HG02759 (cell line): ENCODE measurements at regions not wholly inside any gene's neighbourhood (a gene's known extent, or its start where the extent isn't known, plus 50 kb on each side); places are given as distances from the start of the nearest gene placed in this dataset.
A peak's percentile ranks its signal among the peaks of the same experiment; 100 is the strongest.
"Not testable (repeated sequence)": the region's sequence is repeated elsewhere in the genome, so short reads cannot be mapped to it uniquely, and the experiment has no call there.

ENCODE experiments used
- ATAC-seq: cut with Tn5 transposase; IDR thresholded peaks from one replicate; pipeline ENCODE4 v1.9.1; 2021; ENCODE audit warnings: mild to moderate bottlenecking, moderate library complexity; ENCODE audit not compliant: unreplicated experiment

- ATAC-seq, result not testable (repeated sequence)
Measured at GRCh38 chr2:192682511-192682910, 487.8 kb upstream of the TMEFF2 start.

- ATAC-seq, result no peak
Measured at GRCh38 chr2:192675681-192676080, 480.9 kb upstream of the TMEFF2 start.

DNA sequence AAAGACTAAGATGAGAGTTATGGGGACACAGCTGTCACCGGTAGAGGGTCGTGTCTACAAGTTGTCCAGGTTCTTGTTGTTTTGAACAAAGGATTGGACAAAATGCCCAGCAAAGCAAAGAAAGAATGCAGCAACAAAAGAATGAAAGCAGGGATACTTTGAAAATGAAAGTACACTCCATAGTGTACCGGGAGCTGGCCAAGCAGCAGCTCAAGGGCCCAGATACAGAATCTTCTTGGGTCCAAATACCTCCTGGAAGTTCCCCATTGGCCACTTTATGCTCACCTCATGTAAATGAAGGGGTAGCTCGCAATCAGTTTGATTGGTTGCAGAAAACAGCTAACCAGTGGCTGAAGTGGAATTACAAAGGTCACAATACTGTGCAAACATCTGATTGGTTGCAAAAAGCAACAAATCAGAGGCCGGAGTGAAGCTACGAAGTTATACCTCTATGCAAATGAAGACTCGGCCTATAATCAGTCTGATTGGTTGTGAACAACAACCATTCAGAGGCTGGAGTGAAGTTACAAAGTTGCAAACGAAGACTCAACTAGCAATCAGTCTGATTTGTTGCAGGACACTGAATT is 474.9 kb upstream of the TMEFF2 start:
- no peak for ATAC-seq

DNA sequence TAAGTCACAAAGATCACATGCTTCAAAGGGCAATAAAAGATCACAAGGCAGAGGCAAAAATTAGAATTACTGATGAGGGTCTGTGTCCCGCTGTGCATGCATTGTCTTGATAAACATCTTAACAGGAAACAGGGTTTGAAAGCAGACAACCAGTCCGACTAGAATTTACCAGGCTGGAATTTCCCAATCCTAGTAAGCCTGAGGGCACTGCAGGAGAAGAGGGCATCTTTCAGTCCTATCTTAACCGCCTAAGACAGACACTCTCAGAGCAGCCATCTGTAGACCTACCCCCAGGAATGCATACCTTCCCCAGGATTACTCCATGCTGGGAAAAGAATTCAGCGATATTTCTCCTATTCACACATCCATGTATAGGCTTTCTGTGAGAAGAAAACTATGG is 465.8 kb upstream of the TMEFF2 start:
- ATAC-seq, result not testable (repeated sequence)

DNA sequence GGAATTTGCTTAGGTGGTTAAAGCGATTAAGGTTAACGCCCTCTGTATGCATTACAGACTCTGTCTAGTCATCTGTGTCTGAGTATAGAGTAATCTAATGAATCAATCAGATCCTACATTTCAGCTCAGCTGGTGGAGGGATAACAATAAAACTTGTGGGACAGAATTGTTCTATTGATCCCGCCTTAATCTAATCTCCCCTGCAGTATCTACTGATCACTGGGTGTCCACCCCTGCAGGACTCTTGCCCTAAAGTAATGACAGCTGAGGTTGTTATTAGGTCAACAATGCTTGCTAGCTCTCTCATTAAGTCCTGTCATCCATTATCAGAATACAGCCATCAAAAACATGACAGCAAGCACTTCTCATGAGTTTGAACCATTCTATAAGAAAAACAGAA is 462.6 kb upstream of the TMEFF2 start:
- no peak for ATAC-seq

DNA sequence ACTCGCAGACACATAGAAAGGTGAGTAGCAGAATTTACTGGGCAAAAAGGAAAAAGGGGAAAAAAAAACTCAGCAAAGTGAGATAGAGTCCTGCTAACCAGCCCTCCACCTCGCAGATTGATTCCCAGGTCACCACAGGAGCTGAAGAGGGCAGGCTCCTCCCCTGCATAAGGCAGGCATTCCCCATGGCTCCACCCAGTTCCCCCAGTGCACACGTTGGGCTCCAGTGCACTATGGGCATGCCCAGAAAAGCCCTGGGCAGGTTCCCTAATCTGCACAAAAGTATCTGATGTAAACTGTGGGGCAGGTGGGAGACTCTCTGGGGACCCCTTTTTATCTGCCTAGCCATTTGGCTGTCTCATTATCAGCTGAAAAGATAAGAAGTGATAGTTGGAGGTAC is 461.2 kb upstream of the TMEFF2 start:
- ATAC-seq, result peak; percentile 58

GRCh38 chr2:192645811-192646598 is 451.3 kb upstream of the TMEFF2 start:
- ATAC-seq, result no peak

DNA sequence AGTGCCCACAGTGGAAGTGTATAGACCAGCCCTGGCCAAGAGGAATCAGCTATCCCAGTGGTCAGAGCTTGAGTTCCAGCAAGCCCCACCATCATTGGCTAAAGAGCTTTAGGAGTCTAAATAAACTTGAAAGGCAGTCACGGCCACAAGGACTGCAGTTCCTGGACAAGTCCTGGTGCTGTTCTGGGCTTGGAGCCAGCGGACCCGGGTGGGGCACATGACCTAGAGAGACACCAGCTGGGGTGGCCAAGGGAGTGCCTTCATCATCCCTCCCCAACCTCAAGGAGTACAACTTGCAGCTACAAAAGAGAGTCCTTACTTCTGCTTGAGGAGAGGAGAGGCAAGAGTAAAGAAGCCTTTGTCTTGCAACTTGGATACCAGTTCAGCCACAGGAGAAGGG is 439.8 kb upstream of the TMEFF2 start:
- no peak for ATAC-seq

DNA sequence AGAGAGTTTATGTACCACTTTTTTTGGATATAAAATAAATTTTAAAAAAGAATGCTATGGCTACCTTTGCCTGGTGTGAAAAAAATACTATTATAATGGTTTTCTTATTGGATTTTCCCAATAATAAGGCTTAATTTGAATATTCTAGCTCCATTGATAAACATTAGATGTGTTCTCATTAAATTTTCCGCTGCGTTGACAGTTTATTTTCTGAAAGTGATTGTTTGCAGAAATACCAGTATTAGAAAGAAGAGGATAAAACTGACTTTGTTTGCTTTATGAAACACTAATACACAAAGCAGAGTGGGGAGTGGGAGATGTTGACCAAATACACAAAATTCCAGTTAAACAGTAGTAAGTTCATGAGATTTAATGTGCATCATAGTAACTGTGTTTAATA is 433.3 kb upstream of the TMEFF2 start:
- no peak for ATAC-seq

GRCh38 chr2:192615105-192615504 is 420.4 kb upstream of the TMEFF2 start:
- ATAC-seq, result no peak

DNA sequence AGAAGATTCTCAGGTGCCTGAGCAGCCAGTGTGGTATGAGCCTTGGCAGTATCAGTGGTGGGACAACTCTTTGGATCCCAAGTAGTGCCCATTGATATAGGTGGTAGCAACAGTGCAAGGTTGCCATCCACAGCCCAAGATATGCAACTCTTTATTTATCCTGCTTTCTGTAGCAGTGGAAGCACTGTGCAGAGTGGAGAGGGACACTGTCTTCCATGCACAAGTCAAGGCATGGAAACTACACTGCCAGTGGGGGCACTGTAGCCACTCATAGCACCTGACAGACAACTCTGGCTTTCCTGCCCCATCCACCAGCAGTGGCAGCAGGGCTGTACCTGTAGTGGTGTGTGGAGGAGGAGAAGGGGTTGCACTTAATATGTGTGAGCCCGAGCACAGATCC is 409.6 kb upstream of the TMEFF2 start:
- no peak for ATAC-seq

DNA sequence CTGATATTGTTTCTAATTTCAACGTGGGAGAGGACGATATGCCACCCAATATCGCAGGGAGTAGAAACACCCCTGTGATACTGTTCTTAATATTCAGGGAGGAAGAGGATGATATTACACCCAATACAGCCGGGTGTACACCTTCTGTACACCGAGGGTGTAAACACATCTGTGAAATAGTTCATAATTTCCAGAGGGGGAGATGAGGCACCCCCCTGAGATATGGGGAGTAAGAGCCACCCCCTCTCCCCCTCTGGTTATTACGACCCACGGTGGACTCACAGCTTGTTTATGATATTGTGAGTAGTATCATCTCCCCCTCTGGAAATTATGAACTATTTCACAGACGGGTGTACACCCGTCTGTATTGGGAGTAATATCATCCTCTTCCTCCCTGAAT is 403.9 kb upstream of the TMEFF2 start:
- not testable (repeated sequence) for ATAC-seq

GRCh38 chr2:192593561-192593960 is 398.8 kb upstream of the TMEFF2 start:
- ATAC-seq, result no peak

GRCh38 chr2:192591617-192592016 is 396.9 kb upstream of the TMEFF2 start:
- ATAC-seq, result no peak

- no peak for ATAC-seq
Measured at GRCh38 chr2:192585418-192585817, 390.7 kb upstream of the TMEFF2 start.

- ATAC-seq, result no peak
Measured at GRCh38 chr2:192584976-192585375, 390.2 kb upstream of the TMEFF2 start.

- ATAC-seq, result no peak
Measured at GRCh38 chr2:192579965-192580700, 385.4 kb upstream of the TMEFF2 start.

DNA sequence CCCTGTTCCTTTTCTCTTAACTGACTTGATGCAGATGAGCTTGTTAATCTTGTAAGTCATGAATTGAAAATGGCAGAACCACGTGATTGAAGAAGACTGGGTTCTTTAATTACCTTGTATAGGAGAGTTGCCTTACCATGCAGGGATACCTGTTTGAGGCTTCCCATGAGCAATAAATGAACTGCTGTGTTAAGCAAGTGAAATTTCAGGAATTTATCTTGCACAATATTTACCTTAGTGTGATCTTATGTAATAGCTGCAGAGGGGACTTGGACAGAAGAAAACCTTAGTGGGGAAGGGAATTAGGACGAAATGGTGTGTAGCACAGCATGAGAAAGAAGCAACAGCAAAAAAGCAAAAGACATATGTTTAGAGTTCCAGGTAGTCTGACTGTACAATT is 384.0 kb upstream of the TMEFF2 start:
- no peak for ATAC-seq

- no peak for ATAC-seq
Measured at GRCh38 chr2:192577706-192578105, 383.0 kb upstream of the TMEFF2 start.

DNA sequence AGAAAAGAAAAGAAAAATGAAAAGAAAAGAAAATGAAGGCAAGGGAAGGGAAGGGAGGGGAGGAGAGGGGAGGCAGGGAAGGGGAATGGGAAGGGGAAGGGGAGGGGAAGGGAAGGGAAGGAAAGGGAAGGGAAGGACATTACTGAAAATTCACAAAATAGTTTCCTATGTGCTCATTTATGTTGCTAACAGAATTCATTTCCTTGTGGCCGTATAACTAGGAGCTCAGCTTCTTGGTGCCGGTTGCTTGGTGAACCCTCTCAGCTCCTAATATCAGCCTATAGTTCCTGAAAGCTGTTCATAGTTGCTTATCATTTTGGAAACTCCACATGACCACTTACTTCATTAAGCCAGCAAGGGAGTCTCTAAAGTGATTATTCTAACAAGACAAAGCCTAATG is 379.8 kb upstream of the TMEFF2 start:
- no peak for ATAC-seq

- no peak for ATAC-seq
Measured at GRCh38 chr2:192571636-192572035, 376.9 kb upstream of the TMEFF2 start.

DNA sequence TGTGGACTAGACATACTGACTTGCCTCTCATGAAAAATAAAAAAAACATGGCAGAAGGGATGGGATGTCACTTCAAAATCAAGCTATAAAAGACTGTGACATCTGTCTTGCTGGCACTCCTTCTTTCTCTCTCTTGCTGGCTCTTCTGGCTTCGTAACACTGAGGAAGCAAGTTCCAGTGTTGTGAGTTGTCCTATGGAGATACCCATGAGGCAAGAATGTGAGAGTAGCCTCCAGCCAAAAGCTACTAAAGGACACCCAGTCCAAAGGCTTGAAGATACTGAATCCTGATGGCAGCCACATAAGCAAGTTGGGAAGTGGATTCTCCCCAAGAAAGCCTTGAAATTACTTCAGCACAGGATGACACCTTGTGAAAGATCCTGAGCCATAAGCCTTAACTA is 376.1 kb upstream of the TMEFF2 start:
- ATAC-seq, result no peak
